ENCODE measurements at regions not wholly inside any gene's neighbourhood (a gene's known extent, or its start where the extent isn't known, plus 50 kb on each side); places are given as distances from the start of the nearest gene placed in this dataset.

DNA sequence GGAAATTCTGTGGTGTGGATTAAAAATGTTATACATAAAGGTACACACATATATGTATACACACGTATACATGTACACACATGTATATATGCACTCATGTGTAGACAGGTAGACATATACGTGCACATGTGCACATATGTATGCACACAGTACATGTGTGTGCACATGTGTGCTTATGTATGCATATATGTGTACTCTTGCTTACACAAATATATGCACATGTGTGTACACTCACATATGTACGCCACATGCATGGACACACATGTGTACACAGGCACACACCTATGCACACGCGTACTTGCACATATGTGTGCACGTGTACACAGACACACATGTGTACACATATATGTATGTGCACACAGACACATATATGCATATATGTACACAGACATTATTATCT, 142.8 kb upstream of the SALL3 start:
- H3K36me3 ChIP-seq (ENCODE audit: insufficient read depth, low read length), result no peaks in the 10 kb centered on the region
- no peak overlapping the region for H2AFZ ChIP-seq (ENCODE audit: low read length, unreplicated experiment)
- H3K27ac ChIP-seq (ENCODE audit: low read depth, low read length), result no peak overlapping the region
- H3K27me3 ChIP-seq (ENCODE audit: insufficient read depth, low read length), result no peaks in the 10 kb centered on the region
- H3K4me3 ChIP-seq (ENCODE audit: low read depth, low read length), result no peak overlapping the region
- no peaks in the 10 kb centered on the region for H3K79me2 ChIP-seq (ENCODE audit: control insufficient read depth, insufficient read depth, low read length, unreplicated experiment)
- H3K4me1 ChIP-seq (ENCODE audit: control insufficient read depth, insufficient read depth, low read length, unreplicated experiment), result no peaks in the 10 kb centered on the region

GRCh38 chr18:78837754-78838153, 141.9 kb upstream of the SALL3 start:
- Histone ChIP-seq H2AFZ (ENCODE audit: low read length, unreplicated experiment) (no peak overlapping the region), H3K4me1 (ENCODE audit: control insufficient read depth, insufficient read depth, low read length, unreplicated experiment) (no peaks in the 10 kb centered on the region), H3K79me2 (ENCODE audit: control insufficient read depth, insufficient read depth, low read length, unreplicated experiment) (no peaks in the 10 kb centered on the region), H3K4me3 (ENCODE audit: low read depth, low read length) (no peak overlapping the region), H3K27me3 (ENCODE audit: insufficient read depth, low read length) (no peaks in the 10 kb centered on the region), H3K36me3 (ENCODE audit: insufficient read depth, low read length) (no peaks in the 10 kb centered on the region), H3K27ac (ENCODE audit: low read depth, low read length) (no peak overlapping the region)

- no peaks in the 10 kb centered on the region for H3K79me2 ChIP-seq (ENCODE audit: control insufficient read depth, insufficient read depth, low read length, unreplicated experiment)
- no peaks in the 10 kb centered on the region for H3K36me3 ChIP-seq (ENCODE audit: insufficient read depth, low read length)
- no peak overlapping the region for H2AFZ ChIP-seq (ENCODE audit: low read length, unreplicated experiment)
- H3K4me3 ChIP-seq (ENCODE audit: low read depth, low read length), result no peak overlapping the region
- H3K27ac ChIP-seq (ENCODE audit: low read depth, low read length), result no peak overlapping the region
- H3K4me1 ChIP-seq (ENCODE audit: control insufficient read depth, insufficient read depth, low read length, unreplicated experiment), result no peaks in the 10 kb centered on the region
- H3K27me3 ChIP-seq (ENCODE audit: insufficient read depth, low read length), result no peaks in the 10 kb centered on the region
Measured at GRCh38 chr18:78838183-78838582, 141.4 kb upstream of the SALL3 start.

DNA sequence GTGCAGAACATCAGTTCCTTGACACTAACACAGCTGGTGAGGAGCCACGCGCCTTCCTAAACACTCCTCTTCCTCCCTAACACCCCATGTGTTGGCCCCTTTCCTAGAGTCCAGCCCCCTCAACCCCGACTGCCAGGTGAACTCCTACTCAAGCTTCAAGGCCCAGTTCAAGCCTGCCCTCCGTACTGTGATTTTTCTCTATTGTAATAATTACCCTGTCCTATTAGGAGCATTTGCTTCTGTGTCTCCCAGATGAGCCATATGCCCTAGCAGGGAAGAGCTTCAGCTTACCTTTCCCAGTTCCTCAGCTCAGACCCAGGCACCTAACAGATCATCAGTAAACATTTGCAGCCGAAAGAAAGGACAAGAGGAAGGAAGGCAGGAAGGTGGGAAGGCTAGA, 130.6 kb upstream of the SALL3 start:
- Histone ChIP-seq H3K4me3 (ENCODE audit: low read depth, low read length) (no peak overlapping the region), H3K79me2 (ENCODE audit: control insufficient read depth, insufficient read depth, low read length, unreplicated experiment) (no peaks in the 10 kb centered on the region), H2AFZ (ENCODE audit: low read length, unreplicated experiment) (no peak overlapping the region), H3K27ac (ENCODE audit: low read depth, low read length) (no peak overlapping the region), H3K27me3 (ENCODE audit: insufficient read depth, low read length) (no peaks in the 10 kb centered on the region), H3K36me3 (ENCODE audit: insufficient read depth, low read length) (no peaks in the 10 kb centered on the region), H3K4me1 (ENCODE audit: control insufficient read depth, insufficient read depth, low read length, unreplicated experiment) (no peaks in the 10 kb centered on the region)

DNA sequence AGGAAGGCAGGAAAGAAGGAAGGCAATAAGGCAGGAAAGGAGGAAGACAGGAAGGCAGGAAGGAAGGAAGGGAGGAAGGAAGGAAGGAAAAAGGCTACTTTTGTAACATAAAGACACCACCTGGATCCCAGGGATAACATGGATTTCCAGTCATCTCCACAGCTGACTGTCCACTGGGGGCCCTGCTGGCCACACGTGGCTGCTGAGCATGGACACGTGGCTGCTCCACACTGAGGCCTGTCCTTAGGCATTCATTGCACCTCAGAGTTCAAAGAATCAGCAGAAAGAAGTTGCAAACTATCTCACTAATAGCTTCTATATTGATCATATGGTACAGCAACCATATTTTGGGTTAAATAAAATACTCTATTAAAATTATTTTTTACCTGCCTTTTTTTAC, 130.2 kb upstream of the SALL3 start:
- H3K27me3 ChIP-seq (ENCODE audit: insufficient read depth, low read length), result no peaks in the 10 kb centered on the region
- H3K36me3 ChIP-seq (ENCODE audit: insufficient read depth, low read length), result no peaks in the 10 kb centered on the region
- no peak overlapping the region for H3K27ac ChIP-seq (ENCODE audit: low read depth, low read length)
- H3K4me3 ChIP-seq (ENCODE audit: low read depth, low read length), result no peak overlapping the region
- H2AFZ ChIP-seq (ENCODE audit: low read length, unreplicated experiment), result no peak overlapping the region
- H3K79me2 ChIP-seq (ENCODE audit: control insufficient read depth, insufficient read depth, low read length, unreplicated experiment), result no peaks in the 10 kb centered on the region
- H3K4me1 ChIP-seq (ENCODE audit: control insufficient read depth, insufficient read depth, low read length, unreplicated experiment), result no peaks in the 10 kb centered on the region

DNA sequence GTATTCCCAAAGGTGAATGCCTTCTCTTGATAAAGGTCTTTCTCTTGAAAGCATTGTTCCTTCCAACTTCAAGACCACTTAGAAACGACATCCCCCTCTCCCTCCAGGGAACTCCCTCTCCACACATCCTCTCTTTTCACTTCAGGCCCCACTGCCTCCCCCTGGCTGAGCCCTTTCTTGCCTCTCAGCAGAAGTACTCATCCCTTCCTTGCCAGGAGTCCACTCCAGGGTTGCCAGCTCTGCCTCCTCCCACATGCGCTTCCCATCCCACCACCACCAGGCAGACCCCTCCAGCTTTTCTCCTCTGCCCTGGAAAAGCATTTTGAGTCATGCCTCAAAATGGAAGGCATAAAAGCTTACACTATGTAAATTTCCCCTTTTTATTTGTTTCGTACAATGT, 126.3 kb upstream of the SALL3 start:
- H2AFZ ChIP-seq (ENCODE audit: low read length, unreplicated experiment), result no peak overlapping the region
- no peak overlapping the region for H3K4me3 ChIP-seq (ENCODE audit: low read depth, low read length)
- no peaks in the 10 kb centered on the region for H3K79me2 ChIP-seq (ENCODE audit: control insufficient read depth, insufficient read depth, low read length, unreplicated experiment)
- H3K36me3 ChIP-seq (ENCODE audit: insufficient read depth, low read length), result no peaks in the 10 kb centered on the region
- no peaks in the 10 kb centered on the region for H3K27me3 ChIP-seq (ENCODE audit: insufficient read depth, low read length)
- H3K4me1 ChIP-seq (ENCODE audit: control insufficient read depth, insufficient read depth, low read length, unreplicated experiment), result no peaks in the 10 kb centered on the region
- H3K27ac ChIP-seq (ENCODE audit: low read depth, low read length), result no peak overlapping the region

DNA sequence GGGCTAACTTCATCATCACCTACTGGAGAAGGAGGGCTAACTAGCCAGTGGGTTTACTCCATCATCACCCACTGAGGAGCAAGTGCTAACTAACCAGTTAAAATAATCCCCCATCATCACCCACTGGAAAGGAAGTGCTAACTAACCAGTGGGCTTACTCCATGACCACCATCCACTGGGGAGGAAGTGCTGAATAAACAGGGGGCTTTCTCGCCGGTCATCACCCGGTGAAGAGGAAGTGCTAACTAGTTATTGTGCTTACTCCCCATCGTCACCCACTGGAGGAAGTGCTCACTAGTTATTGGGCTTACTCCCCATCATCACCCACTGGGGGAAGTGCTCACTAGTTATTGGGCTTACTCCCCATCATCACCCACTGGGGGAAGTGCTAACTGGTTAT, 124.4 kb upstream of the SALL3 start:
- Histone ChIP-seq H3K36me3 (ENCODE audit: insufficient read depth, low read length) (no peaks in the 10 kb centered on the region), H3K4me1 (ENCODE audit: control insufficient read depth, insufficient read depth, low read length, unreplicated experiment) (no peaks in the 10 kb centered on the region), H3K27me3 (ENCODE audit: insufficient read depth, low read length) (no peaks in the 10 kb centered on the region), H3K4me3 (ENCODE audit: low read depth, low read length) (no peak overlapping the region), H3K79me2 (ENCODE audit: control insufficient read depth, insufficient read depth, low read length, unreplicated experiment) (no peaks in the 10 kb centered on the region), H3K27ac (ENCODE audit: low read depth, low read length) (no peak overlapping the region), H2AFZ (ENCODE audit: low read length, unreplicated experiment) (no peak overlapping the region)

- H3K79me2 ChIP-seq (ENCODE audit: control insufficient read depth, insufficient read depth, low read length, unreplicated experiment), result no peaks in the 10 kb centered on the region
- no peak overlapping the region for H2AFZ ChIP-seq (ENCODE audit: low read length, unreplicated experiment)
- no peak overlapping the region for H3K27ac ChIP-seq (ENCODE audit: low read depth, low read length)
- no peaks in the 10 kb centered on the region for H3K27me3 ChIP-seq (ENCODE audit: insufficient read depth, low read length)
- H3K36me3 ChIP-seq (ENCODE audit: insufficient read depth, low read length), result no peaks in the 10 kb centered on the region
- H3K4me1 ChIP-seq (ENCODE audit: control insufficient read depth, insufficient read depth, low read length, unreplicated experiment), result no peaks in the 10 kb centered on the region
- no peak overlapping the region for H3K4me3 ChIP-seq (ENCODE audit: low read depth, low read length)
Measured at GRCh38 chr18:78856569-78857313, 122.9 kb upstream of the SALL3 start.

DNA sequence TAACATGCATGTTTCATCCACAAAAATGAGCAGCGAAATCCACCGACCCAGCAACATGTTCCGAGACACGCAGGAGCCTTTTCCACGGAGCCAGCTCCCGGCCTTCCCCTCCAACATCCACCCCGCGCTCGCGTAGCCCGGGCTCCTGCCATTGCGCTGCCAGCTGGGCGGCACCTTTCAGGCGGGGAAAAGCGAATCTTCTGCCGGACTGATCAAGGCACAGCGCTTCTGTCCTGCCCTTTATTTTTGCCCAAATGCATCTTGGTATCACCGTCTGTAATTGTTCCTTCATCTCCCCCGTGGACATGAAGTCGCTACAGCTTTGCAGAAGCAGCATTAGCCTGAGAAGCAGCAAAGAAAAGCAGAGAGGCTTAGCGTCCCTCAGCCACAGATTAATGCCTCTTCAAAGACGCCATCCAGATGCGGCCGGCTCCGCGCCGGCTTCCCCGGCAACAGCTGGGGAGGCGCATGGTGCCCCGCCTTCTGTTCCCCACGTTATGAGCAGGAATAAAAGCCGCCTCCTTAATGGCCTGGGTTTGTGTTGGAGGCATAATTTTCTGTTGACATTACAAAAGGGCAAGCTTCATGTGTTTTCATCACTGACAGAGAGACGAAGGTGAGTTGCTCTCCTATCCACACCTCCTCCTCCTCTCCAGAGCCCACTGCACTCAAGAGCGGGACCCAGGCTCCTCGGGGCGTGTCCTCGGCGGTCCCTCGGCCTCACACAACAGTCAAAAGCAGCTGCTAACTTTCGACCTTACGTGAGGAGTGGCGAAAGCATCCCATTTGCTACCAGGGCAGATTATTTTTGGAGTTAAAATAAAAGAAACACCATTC, 122.1 kb upstream of the SALL3 start:
- no peak overlapping the region for H3K27ac ChIP-seq (ENCODE audit: low read depth, low read length)
- no peaks in the 10 kb centered on the region for H3K79me2 ChIP-seq (ENCODE audit: control insufficient read depth, insufficient read depth, low read length, unreplicated experiment)
- no peaks in the 10 kb centered on the region for H3K36me3 ChIP-seq (ENCODE audit: insufficient read depth, low read length)
- no peak overlapping the region for H3K4me3 ChIP-seq (ENCODE audit: low read depth, low read length)
- H3K4me1 ChIP-seq (ENCODE audit: control insufficient read depth, insufficient read depth, low read length, unreplicated experiment), result no peaks in the 10 kb centered on the region
- no peak overlapping the region for H2AFZ ChIP-seq (ENCODE audit: low read length, unreplicated experiment)
- no peaks in the 10 kb centered on the region for H3K27me3 ChIP-seq (ENCODE audit: insufficient read depth, low read length)

GRCh38 chr18:78859686-78860085, 119.9 kb upstream of the SALL3 start:
- H3K27ac ChIP-seq (ENCODE audit: low read depth, low read length), result no peak overlapping the region
- no peaks in the 10 kb centered on the region for H3K79me2 ChIP-seq (ENCODE audit: control insufficient read depth, insufficient read depth, low read length, unreplicated experiment)
- no peaks in the 10 kb centered on the region for H3K27me3 ChIP-seq (ENCODE audit: insufficient read depth, low read length)
- H2AFZ ChIP-seq (ENCODE audit: low read length, unreplicated experiment), result no peak overlapping the region
- H3K4me1 ChIP-seq (ENCODE audit: control insufficient read depth, insufficient read depth, low read length, unreplicated experiment), result no peaks in the 10 kb centered on the region
- H3K4me3 ChIP-seq (ENCODE audit: low read depth, low read length), result no peak overlapping the region
- H3K36me3 ChIP-seq (ENCODE audit: insufficient read depth, low read length), result no peaks in the 10 kb centered on the region

DNA sequence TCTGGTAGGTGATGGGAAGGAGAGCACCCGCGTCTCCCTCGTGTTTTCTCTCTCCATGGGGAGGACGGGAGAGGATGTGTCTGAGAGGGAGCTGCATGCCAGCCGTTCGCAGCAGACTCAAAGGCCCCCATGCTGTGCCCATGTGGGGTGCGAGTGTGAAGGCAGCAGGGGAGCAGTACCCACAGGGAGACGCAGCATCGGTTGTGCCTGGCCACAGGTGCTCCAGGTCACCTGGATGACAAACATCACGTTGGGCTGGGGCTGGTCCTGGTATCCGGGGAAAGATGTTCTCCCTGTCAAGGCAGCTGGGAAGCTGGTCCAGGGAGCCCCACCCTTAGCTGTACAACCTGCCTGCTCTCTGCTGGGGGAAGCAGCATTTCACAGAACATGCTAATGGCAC, 119.5 kb upstream of the SALL3 start:
- Histone ChIP-seq H3K4me1 (ENCODE audit: control insufficient read depth, insufficient read depth, low read length, unreplicated experiment) (no peaks in the 10 kb centered on the region), H3K27ac (ENCODE audit: low read depth, low read length) (no peak overlapping the region), H3K79me2 (ENCODE audit: control insufficient read depth, insufficient read depth, low read length, unreplicated experiment) (no peaks in the 10 kb centered on the region), H2AFZ (ENCODE audit: low read length, unreplicated experiment) (no peak overlapping the region), H3K27me3 (ENCODE audit: insufficient read depth, low read length) (no peaks in the 10 kb centered on the region), H3K4me3 (ENCODE audit: low read depth, low read length) (no peak overlapping the region), H3K36me3 (ENCODE audit: insufficient read depth, low read length) (no peaks in the 10 kb centered on the region)
